ENCODE measurements at regions not wholly inside any gene's neighbourhood (a gene's known extent, or its start where the extent isn't known, plus 50 kb on each side); places are given as distances from the start of the nearest gene placed in this dataset.

- no peak overlapping the region for H3K4me3 ChIP-seq (ENCODE audit: low read depth, low read length)
- no peak for TF ChIP-seq CTCF (IDR thresholded peaks at IDR 0.05; ENCODE audit: insufficient read depth, low read length)
- no peak for DNase-seq (ENCODE audit: low read depth)
These were observed 1390.9 kb downstream of the C4orf33 start for GRCh38 chr4:130486841-130487240.

GRCh38 chr4:130510661-130511060 lies 1414.7 kb downstream of the C4orf33 start:
- TF ChIP-seq CTCF (IDR thresholded peaks at IDR 0.05; ENCODE audit: insufficient read depth, low read length) = no peak
- no peak overlapping the region for H3K4me3 ChIP-seq (ENCODE audit: low read depth, low read length)
- DNase-seq (ENCODE audit: low read depth) = no peak

- H3K4me3 ChIP-seq (ENCODE audit: low read depth, low read length) = no peak overlapping the region
- no peak for TF ChIP-seq CTCF (IDR thresholded peaks at IDR 0.05; ENCODE audit: insufficient read depth, low read length)
- DNase-seq (ENCODE audit: low read depth) = peak; percentile 50
These were observed 1415.8 kb downstream of the C4orf33 start for GRCh38 chr4:130511776-130512175.

GRCh38 chr4:130524057-130524456 lies 1428.1 kb downstream of the C4orf33 start:
- DNase-seq (ENCODE audit: low read depth) = no peak
- TF ChIP-seq CTCF (IDR thresholded peaks at IDR 0.05; ENCODE audit: insufficient read depth, low read length) = no peak
- H3K4me3 ChIP-seq (ENCODE audit: low read depth, low read length) = no peak overlapping the region

- no peak for DNase-seq (ENCODE audit: low read depth)
- no peak overlapping the region for H3K4me3 ChIP-seq (ENCODE audit: low read depth, low read length)
- TF ChIP-seq CTCF (IDR thresholded peaks at IDR 0.05; ENCODE audit: insufficient read depth, low read length) = no peak
These were observed 1434.6 kb downstream of the C4orf33 start for GRCh38 chr4:130530505-130530904.

- no peak for DNase-seq (ENCODE audit: low read depth)
- no peak overlapping the region for H3K4me3 ChIP-seq (ENCODE audit: low read depth, low read length)
- no peak for TF ChIP-seq CTCF (IDR thresholded peaks at IDR 0.05; ENCODE audit: insufficient read depth, low read length)
These were observed 1438.7 kb downstream of the C4orf33 start for GRCh38 chr4:130534651-130535050.

- no peak for DNase-seq (ENCODE audit: low read depth)
- no peak for TF ChIP-seq CTCF (IDR thresholded peaks at IDR 0.05; ENCODE audit: insufficient read depth, low read length)
- no peak overlapping the region for H3K4me3 ChIP-seq (ENCODE audit: low read depth, low read length)
These were observed 1447.0 kb downstream of the C4orf33 start for GRCh38 chr4:130542953-130543352.
